NT2/D1 (cell line): ENCODE measurements at regions not wholly inside any gene's neighbourhood (a gene's known extent, or its start where the extent isn't known, plus 50 kb on each side); places are given as distances from the start of the nearest gene placed in this dataset.

Experiments used
- DNase-seq: peaks from one replicate; pipeline ENCODE4 v3.0.0-alpha.2; 2011; ENCODE audit warnings: low read depth, low spot score
- H3K27me3 ChIP-seq: 2 replicates; pipeline ENCODE4 v1.6.0; 2011; ENCODE audit warnings: mild to moderate bottlenecking; ENCODE audit not compliant: insufficient read length, insufficient read depth
- H3K36me3 ChIP-seq: 2 replicates; pipeline ENCODE4 v1.6.1; 2011; ENCODE audit warnings: mild to moderate bottlenecking, low read length, mixed read lengths; ENCODE audit not compliant: insufficient read depth, insufficient read length
- H3K4me1 ChIP-seq: 2 replicates; pipeline ENCODE4 v1.5.1; 2011; ENCODE audit not compliant: insufficient read depth, insufficient read length
- H3K4me3 ChIP-seq: 2 replicates; pipeline ENCODE4 v1.5.1; 2011; ENCODE audit warnings: low read depth; ENCODE audit not compliant: insufficient read length
- H3K9ac ChIP-seq: 2 replicates; pipeline ENCODE4 v1.6.0; 2011; ENCODE audit warnings: low read depth; ENCODE audit not compliant: insufficient read length
- H3K9me3 ChIP-seq: 2 replicates; pipeline ENCODE4 v1.5.1; 2011; ENCODE audit warnings: mild to moderate bottlenecking, low read length; ENCODE audit not compliant: insufficient read depth
- SUZ12 ChIP-seq: IDR thresholded peaks from 2 replicates; pipeline ENCODE4 v1.6.1; 2011; ENCODE audit not compliant: insufficient read length, insufficient read depth; ENCODE audit errors: extremely low read depth
- YY1 ChIP-seq: IDR thresholded peaks from 2 replicates; pipeline ENCODE4 v1.6.1; 2011; ENCODE audit not compliant: insufficient read length, insufficient read depth
- ZNF274 ChIP-seq: IDR thresholded peaks from 2 replicates; pipeline ENCODE4 v1.6.1; 2011; ENCODE audit warnings: mild to moderate bottlenecking, low read depth, low read length

DNA sequence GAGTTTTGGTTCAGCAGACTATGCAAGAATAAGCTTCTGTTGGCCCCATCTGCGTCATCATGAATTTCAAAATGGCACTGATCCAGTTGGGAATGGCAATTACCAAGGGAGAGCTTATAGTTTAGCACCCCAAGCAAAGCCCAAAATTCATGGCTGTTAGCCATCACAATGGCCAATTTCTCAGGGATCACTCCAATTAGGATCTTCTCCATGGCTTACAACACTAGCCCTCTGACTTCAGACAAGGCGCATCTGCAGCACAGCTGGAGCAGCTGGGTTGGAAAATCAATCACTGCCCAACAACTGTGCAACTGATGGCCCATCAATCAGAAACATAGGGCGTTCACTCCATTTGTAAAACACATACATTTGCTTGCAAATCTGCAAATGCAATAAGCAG lies 273.6 kb downstream of the SRBD1 start:
- DNase-seq, result no peak
- no peaks in the 10 kb centered on the region for H3K9me3 ChIP-seq
- TF ChIP-seq SUZ12 (no peak), ZNF274 (no peak), YY1 (no peak)
- no peaks in the 10 kb centered on the region for H3K4me1 ChIP-seq
- no peaks in the 10 kb centered on the region for H3K36me3 ChIP-seq
- no peak overlapping the region for H3K4me3 ChIP-seq
- no peak overlapping the region for H3K9ac ChIP-seq
- H3K27me3 ChIP-seq, result no peaks in the 10 kb centered on the region

DNA sequence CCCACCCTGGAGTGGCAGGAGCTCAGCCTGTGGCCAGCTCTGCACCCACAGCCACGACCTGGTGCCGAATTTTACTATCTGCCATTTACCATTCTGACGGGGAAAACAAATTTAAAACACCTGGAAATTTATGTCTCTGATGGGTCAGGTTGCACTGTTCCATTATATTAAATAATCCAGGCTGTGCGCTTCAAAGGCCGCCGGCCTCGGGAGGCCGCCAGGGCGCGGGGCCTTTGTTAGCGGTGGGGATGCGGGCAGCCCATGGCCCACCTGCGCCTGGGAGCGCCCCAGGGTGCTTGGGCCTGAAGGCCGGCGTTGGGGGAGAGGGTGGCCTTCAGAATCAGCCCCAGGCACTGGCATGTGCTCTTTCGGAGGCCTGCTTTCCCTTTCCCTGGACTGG lies 276.9 kb downstream of the SRBD1 start:
- no peak for TF ChIP-seq SUZ12
- TF ChIP-seq YY1, result no peak
- no peak for TF ChIP-seq ZNF274
- DNase-seq, result no peak

GRCh38 chr2:45332567-45332966 lies 278.5 kb downstream of the SRBD1 start:
- Histone ChIP-seq H3K9me3 (peaks cover under 1% of the 10 kb centered on the region; the same call in 1 of the 2 replicates), H3K9ac (no peak overlapping the region), H3K4me1 (peaks cover 2% of the 10 kb centered on the region), H3K4me3 (no peak overlapping the region), H3K27me3 (no peaks in the 10 kb centered on the region), H3K36me3 (no peaks in the 10 kb centered on the region)
- DNase-seq, result no peak
- TF ChIP-seq ZNF274, result no peak
- TF ChIP-seq SUZ12, result no peak
- no peak for TF ChIP-seq YY1

More for the DNA sequence above, 276.9 kb downstream of the SRBD1 start:
- Histone ChIP-seq H3K36me3 (no peaks in the 10 kb centered on the region), H3K9ac (no peak overlapping the region), H3K27me3 (no peaks in the 10 kb centered on the region), H3K4me1 (no peaks in the 10 kb centered on the region), H3K4me3 (no peak overlapping the region), H3K9me3 (no peaks in the 10 kb centered on the region)

GRCh38 chr2:45332094-45332493 lies 279.0 kb downstream of the SRBD1 start:
- Histone ChIP-seq H3K9ac (no peak overlapping the region), H3K4me3 (no peak overlapping the region), H3K27me3 (no peaks in the 10 kb centered on the region), H3K4me1 (peaks cover 2% of the 10 kb centered on the region), H3K9me3 (peaks cover 5% of the 10 kb centered on the region; the same call in 1 of the 2 replicates), H3K36me3 (no peaks in the 10 kb centered on the region)
- no peak for DNase-seq
- TF ChIP-seq YY1 (no peak), ZNF274 (no peak), SUZ12 (no peak)

GRCh38 chr2:45331410-45331786 lies 279.7 kb downstream of the SRBD1 start:
- Histone ChIP-seq H3K27me3 (no peaks in the 10 kb centered on the region), H3K36me3 (no peaks in the 10 kb centered on the region), H3K4me3 (no peak overlapping the region), H3K9ac (no peak overlapping the region), H3K9me3 (peaks cover 5% of the 10 kb centered on the region; the same call in 1 of the 2 replicates), H3K4me1 (peaks cover 2% of the 10 kb centered on the region)
- TF ChIP-seq SUZ12 (no peak), ZNF274 (no peak), YY1 (no peak)
- DNase-seq, result no peak

DNA sequence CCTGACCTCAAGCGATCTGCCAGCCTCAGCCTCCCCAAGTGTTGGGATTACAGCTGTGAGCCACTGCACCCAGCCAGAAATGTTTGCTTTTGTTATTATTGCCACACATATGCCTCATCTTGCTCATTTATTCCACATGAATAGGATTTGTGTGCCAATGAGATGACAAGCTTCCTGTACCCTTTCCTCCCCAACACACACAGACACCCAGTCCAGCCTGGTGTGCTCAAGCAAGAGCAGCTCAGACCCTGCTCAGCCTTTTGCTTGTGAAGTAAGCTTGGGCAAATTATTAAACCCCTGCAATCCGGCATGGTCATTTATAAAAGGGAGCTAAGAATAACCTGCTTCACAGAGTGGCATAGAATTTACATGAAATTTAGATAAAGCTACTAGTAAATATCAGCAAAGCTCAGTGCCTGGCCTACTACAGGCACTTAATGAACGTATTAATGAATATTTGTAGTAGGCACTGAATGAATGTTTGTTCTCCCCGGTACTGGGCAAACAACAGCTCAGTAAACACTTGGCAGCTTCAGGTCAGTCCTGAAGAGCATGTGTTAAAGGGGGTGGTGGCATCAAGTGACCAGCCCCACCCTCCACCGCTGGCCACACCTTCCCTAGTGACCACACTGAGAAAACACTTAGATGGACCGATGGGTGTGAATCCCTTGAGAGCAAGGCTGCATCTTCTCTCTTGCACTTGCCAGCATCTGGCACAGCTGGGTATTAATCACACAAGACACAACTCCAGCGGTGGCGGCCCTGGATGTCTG lies 280.2 kb downstream of the SRBD1 start:
- DNase-seq, result no peak
- Histone ChIP-seq H3K9ac (no peak overlapping the region), H3K9me3 (peaks cover 5% of the 10 kb centered on the region; the same call in 1 of the 2 replicates), H3K4me1 (peaks cover 2% of the 10 kb centered on the region), H3K27me3 (no peaks in the 10 kb centered on the region), H3K36me3 (no peaks in the 10 kb centered on the region), H3K4me3 (no peak overlapping the region)
- no peak for TF ChIP-seq SUZ12
- TF ChIP-seq YY1, result no peak
- TF ChIP-seq ZNF274, result no peak

DNA sequence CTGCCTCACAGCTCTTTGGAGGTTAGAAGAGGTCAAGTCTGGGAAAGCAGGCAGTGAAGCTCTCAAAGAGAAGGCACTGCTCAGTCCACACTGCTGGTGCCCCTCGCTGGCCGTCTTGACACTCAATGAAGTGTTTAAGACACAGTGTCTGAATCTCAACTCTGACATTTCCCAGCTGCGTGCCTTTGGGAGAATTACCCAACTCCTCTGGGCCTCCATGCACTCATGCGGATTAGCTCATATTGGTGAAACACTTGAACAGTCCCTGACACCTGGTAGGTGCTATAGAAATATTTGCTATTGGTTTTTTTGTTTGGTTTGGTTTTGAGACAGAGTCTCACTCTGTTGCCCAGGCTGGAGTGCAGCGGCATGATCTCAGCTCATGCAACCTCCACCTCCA lies 281.0 kb downstream of the SRBD1 start:
- DNase-seq, result no peak
- H3K4me3 ChIP-seq, result no peak overlapping the region
- TF ChIP-seq YY1, result no peak
- TF ChIP-seq SUZ12, result no peak
- TF ChIP-seq ZNF274, result no peak
- H3K9ac ChIP-seq, result no peak overlapping the region
- H3K36me3 ChIP-seq, result no peaks in the 10 kb centered on the region
- peaks cover 5% of the 10 kb centered on the region; the same call in 1 of the 2 replicates for H3K9me3 ChIP-seq
- H3K4me1 ChIP-seq, result peaks cover 2% of the 10 kb centered on the region
- H3K27me3 ChIP-seq, result no peaks in the 10 kb centered on the region
